Peyer's patch (tissue), 4 donors: ENCODE measurements at regions not wholly inside any gene's neighbourhood (a gene's known extent, or its start where the extent isn't known, plus 50 kb on each side); places are given as distances from the start of the nearest gene placed in this dataset.

Experiments used
- POLR2A ChIP-seq, 2 donors: fragments of 450-650 bp; IDR thresholded peaks; one replicate each; pipeline ENCODE4 v1.5.1; 2017; ENCODE audit warnings: antibody characterized with exemption in 2 of 2, mild to moderate bottlenecking in 2 of 2, moderate library complexity in 2 of 2
- TF ChIP-seq, protein P1 (sequence below), 6 experiments: fragments of 450-650 bp in 4 of 6; fragments of 200-600 bp in 2 of 6; sonication (generic) in 1 of 6; IDR thresholded peaks; one replicate each; pipeline ENCODE4 v1.5.1; 2017 to 2019; ENCODE audit warnings: antibody characterized with exemption in 6 of 6, mild to moderate bottlenecking in 3 of 6, moderate library complexity in 1 of 6

DNA sequence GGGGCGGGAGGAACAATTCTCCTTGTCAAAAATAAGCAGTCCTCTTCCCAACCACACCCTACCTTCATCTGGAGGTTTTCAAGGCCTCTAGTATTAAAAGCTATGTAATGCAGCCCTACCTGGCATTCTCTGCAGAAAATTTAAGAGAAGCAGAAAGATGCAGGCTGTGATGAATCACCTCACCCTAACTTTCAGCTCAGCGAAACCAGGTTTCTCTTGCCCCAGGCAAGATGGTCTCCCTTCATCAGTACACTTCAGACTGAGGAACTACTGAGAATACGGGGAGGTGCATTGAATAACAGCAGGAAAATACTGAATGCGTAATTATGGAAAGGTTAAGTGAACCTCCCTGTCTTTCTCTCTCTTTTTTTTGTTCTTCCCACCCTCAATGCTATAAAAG is 437.6 kb upstream of the KLF12 start:
- TF ChIP-seq POLR2A (IDR thresholded peaks at IDR 0.05), result no peak
- TF ChIP-seq, protein P1, sequence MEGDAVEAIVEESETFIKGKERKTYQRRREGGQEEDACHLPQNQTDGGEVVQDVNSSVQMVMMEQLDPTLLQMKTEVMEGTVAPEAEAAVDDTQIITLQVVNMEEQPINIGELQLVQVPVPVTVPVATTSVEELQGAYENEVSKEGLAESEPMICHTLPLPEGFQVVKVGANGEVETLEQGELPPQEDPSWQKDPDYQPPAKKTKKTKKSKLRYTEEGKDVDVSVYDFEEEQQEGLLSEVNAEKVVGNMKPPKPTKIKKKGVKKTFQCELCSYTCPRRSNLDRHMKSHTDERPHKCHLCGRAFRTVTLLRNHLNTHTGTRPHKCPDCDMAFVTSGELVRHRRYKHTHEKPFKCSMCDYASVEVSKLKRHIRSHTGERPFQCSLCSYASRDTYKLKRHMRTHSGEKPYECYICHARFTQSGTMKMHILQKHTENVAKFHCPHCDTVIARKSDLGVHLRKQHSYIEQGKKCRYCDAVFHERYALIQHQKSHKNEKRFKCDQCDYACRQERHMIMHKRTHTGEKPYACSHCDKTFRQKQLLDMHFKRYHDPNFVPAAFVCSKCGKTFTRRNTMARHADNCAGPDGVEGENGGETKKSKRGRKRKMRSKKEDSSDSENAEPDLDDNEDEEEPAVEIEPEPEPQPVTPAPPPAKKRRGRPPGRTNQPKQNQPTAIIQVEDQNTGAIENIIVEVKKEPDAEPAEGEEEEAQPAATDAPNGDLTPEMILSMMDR (IDR thresholded peaks at IDR 0.05), result no peak
